Renal cortical epithelial cell (primary cell): ENCODE measurements at regions not wholly inside any gene's neighbourhood (a gene's known extent, or its start where the extent isn't known, plus 50 kb on each side); places are given as distances from the start of the nearest gene placed in this dataset.
"Not testable (repeated sequence)": the region's sequence is repeated elsewhere in the genome, so short reads cannot be mapped to it uniquely, and the experiment has no call there.

ENCODE experiments used
- DNase-seq: peaks from one replicate; pipeline ENCODE4 v3.0.0-alpha.2; 2011; ENCODE audit warnings: low read depth

GRCh38 chr2:228956701-228957474, 314.2 kb downstream of the PID1 start:
- DNase-seq = no peak

GRCh38 chr2:228949831-228950230, 321.3 kb downstream of the PID1 start:
- DNase-seq = no peak

- DNase-seq = no peak
Observed at GRCh38 chr2:228945710-228946109, 325.4 kb downstream of the PID1 start.

GRCh38 chr2:228942856-228943255, 328.2 kb downstream of the PID1 start:
- no peak for DNase-seq

- DNase-seq = no peak
Observed at GRCh38 chr2:228938629-228939028, 332.5 kb downstream of the PID1 start.

- DNase-seq = no peak
Observed at GRCh38 chr2:228927028-228928010, 343.8 kb downstream of the PID1 start.

- DNase-seq = no peak
Observed at GRCh38 chr2:228919808-228920207, 351.3 kb downstream of the PID1 start.

- no peak for DNase-seq
Observed at GRCh38 chr2:228917220-228917619, 353.9 kb downstream of the PID1 start.

GRCh38 chr2:228916416-228917090, 354.5 kb downstream of the PID1 start:
- DNase-seq = no peak

GRCh38 chr2:228913176-228913575, 357.9 kb downstream of the PID1 start:
- DNase-seq = no peak

GRCh38 chr2:228910872-228911271, 360.2 kb downstream of the PID1 start:
- DNase-seq = not testable (repeated sequence)

- DNase-seq = no peak
Observed at GRCh38 chr2:228902176-228902575, 368.9 kb downstream of the PID1 start.

- no peak for DNase-seq
Observed at GRCh38 chr2:228901531-228901930, 369.6 kb downstream of the PID1 start.

GRCh38 chr2:228878138-228878537, 392.9 kb downstream of the PID1 start:
- DNase-seq = no peak

GRCh38 chr2:228876276-228876675, 394.8 kb downstream of the PID1 start:
- DNase-seq = no peak

GRCh38 chr2:228875152-228875900, 395.8 kb downstream of the PID1 start:
- DNase-seq = peak; percentile 0

- no peak for DNase-seq
Observed at GRCh38 chr2:228871012-228871411, 400.1 kb downstream of the PID1 start.

- DNase-seq = no peak
Observed at GRCh38 chr2:228869636-228870264, 401.3 kb downstream of the PID1 start.

- no peak for DNase-seq
Observed at GRCh38 chr2:228867406-228867805, 403.7 kb downstream of the PID1 start.

GRCh38 chr2:228866781-228867180, 404.3 kb downstream of the PID1 start:
- DNase-seq = no peak

- no peak for DNase-seq
Observed at GRCh38 chr2:228866044-228866443, 405.0 kb downstream of the PID1 start.
